Esophagus squamous epithelium (tissue), 5 donors: ENCODE measurements at regions not wholly inside any gene's neighbourhood (a gene's known extent, or its start where the extent isn't known, plus 50 kb on each side); places are given as distances from the start of the nearest gene placed in this dataset.

ENCODE experiments used
- DNase-seq: peaks from one replicate; lab custom pipeline; 2025; lab: John Stamatoyannopoulos, UW
- H3K27ac ChIP-seq, 4 donors: fragments of 200-600 bp; sonication (generic); one replicate each; pipeline ENCODE4 v1.5.1; 2016 to 2019; ENCODE audit warnings: mild to moderate bottlenecking in 1 of 4
- H3K27me3 ChIP-seq, 4 donors: fragments of 200-600 bp; sonication (generic); 1 replicate in 3 of 4; 2 replicates in 1 of 4; pipeline versions ENCODE4 v1.5.1 to v1.6.0; 2017 to 2021; ENCODE audit warnings: antibody characterized with exemption in 1 of 4
- H3K36me3 ChIP-seq, 3 donors: fragments of 200-600 bp; sonication (generic); one replicate each; pipeline ENCODE4 v1.5.1; 2016 to 2019
- H3K4me1 ChIP-seq, 3 donors: fragments of 200-600 bp; sonication (generic); one replicate each; pipeline ENCODE4 v1.5.1; 2017 to 2019
- H3K4me3 ChIP-seq, 4 donors: fragments of 200-600 bp; sonication (generic); 1 replicate in 3 of 4; 2 replicates in 1 of 4; pipeline ENCODE4 v1.5.1; 2016 to 2019; ENCODE audit warnings: mild to moderate bottlenecking in 2 of 4, moderate library complexity in 1 of 4
- H3K9me3 ChIP-seq, 3 donors: fragments of 200-600 bp; sonication (generic); one replicate each; pipeline ENCODE4 v1.5.1; 2016 to 2019
- CTCF ChIP-seq, 6 experiments: fragments of 450-650 bp in 4 of 6; fragments of 200-600 bp in 2 of 6; sonication (generic) in 2 of 6; IDR thresholded peaks; one replicate each; pipeline ENCODE4 v1.5.1; 2016 to 2019; ENCODE audit warnings: antibody characterized with exemption in 6 of 6, mild to moderate bottlenecking in 4 of 6, moderate library complexity in 4 of 6
- POLR2A ChIP-seq, 4 donors: fragments of 450-650 bp; IDR thresholded peaks; one replicate each; pipeline ENCODE4 v1.6.1; 2017; ENCODE audit warnings: antibody characterized with exemption in 4 of 4, mild to moderate bottlenecking in 4 of 4, moderate library complexity in 3 of 4
- WGBS, 2 donors: methylation state at CpG; one replicate each; pipeline ENCODE4 v1.1.5; 2018; 5-methylcytosine and 5-hydroxymethylcytosine counted together
- intact Hi-C: fragments of 100-400 bp; cut with DNase I; formaldehyde crosslinking; loops from one replicate; pipeline ENCODE4 v1.15.0; 2022
- donor health status: DM: yes; HTN: yes; CAD: no.

DNA sequence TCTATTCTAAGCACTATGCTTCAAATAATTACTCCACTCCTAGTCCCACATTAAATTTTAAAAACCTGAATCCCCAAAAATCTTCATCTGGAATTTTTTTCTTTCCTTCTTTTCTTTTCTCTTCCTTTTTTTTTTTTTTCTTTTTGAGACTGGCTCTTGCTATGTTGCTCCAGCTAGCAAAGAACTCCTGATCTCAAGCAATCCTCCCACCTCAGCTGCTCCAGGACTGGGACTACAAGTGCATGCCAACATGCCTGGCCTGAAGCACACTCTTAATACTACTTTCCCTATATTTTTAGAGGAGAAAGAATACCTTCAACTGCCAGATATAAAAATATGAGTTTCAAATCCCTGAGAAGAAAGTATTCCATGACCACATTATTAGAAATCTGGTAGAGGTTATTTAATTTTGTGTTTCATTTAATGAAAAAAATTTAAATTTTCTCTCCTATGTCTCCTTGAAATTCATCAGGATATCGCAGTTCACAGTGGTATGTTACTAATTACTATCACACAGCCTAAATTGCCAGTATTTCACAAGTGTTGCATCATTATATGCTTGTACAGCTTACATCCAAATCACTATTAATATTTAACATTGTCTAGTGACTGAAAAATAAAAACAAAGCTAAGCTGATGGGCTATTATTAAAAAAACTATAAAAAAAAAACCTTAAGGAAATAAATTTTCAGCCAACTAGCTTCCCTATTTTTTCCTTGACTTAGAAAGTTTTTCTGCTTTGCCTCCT lies 227.8 kb downstream of the NAF1 start:
- DNase-seq, result no peak
- Histone ChIP-seq H3K4me1 (no peaks in the 10 kb centered on the region), H3K27ac (no peak overlapping the region), H3K9me3 (no peaks in the 10 kb centered on the region), H3K27me3 (no peaks in the 10 kb centered on the region), H3K36me3 (no peaks in the 10 kb centered on the region), H3K4me3 (no peak overlapping the region)
- WGBS, 2 donors, result 76 to 80% methylated on average over 1 of the region's 1 CpG
- TF ChIP-seq POLR2A (IDR thresholded peaks at IDR 0.05) (no peak), CTCF (IDR thresholded peaks at IDR 0.05) (no peak)
- intact Hi-C loops, result no loop called here

- Histone ChIP-seq H3K27me3 (no peaks in the 10 kb centered on the region), H3K4me1 (no peaks in the 10 kb centered on the region), H3K9me3 (no peaks in the 10 kb centered on the region), H3K27ac (no peak overlapping the region), H3K36me3 (no peaks in the 10 kb centered on the region), H3K4me3 (no peak overlapping the region)
- intact Hi-C loops, result no loop called here
- WGBS, 2 donors, result 63 to 86% methylated on average over 5 to 6 of the region's 6 CpGs
- TF ChIP-seq POLR2A (IDR thresholded peaks at IDR 0.05), result no peak
- TF ChIP-seq CTCF (IDR thresholded peaks at IDR 0.05), result no peak
- no peak for DNase-seq
These were observed 231.5 kb downstream of the NAF1 start for GRCh38 chr4:162935214-162935613.

DNA sequence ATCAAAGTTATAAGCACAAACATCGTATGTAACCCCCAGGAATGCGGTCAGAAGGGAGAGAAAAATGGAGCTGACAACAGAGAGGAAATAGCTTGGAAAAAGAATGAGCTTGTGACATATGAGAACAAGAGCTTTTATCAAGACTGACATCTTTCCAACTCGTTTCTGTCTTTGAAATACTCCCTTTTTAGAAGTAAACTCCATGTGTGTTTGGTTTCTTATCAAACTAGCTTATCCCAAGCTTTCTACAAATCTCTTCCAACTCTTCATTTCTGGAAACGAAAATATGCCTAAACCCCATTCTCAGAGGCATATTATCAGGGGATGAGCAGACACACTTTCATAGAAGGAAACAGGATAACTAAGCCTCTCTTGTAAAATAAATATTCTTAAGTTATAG lies 235.4 kb downstream of the NAF1 start:
- no peak overlapping the region for H3K4me3 ChIP-seq
- no peaks in the 10 kb centered on the region for H3K4me1 ChIP-seq
- WGBS, 2 donors, result 51 to 54% methylated on average over 4 of the region's 4 CpGs
- no peak for DNase-seq
- TF ChIP-seq POLR2A (IDR thresholded peaks at IDR 0.05) (no peak), CTCF (IDR thresholded peaks at IDR 0.05) (no peak)
- H3K27ac ChIP-seq, result no peak overlapping the region
- no peaks in the 10 kb centered on the region for H3K27me3 ChIP-seq
- H3K9me3 ChIP-seq, result no peaks in the 10 kb centered on the region
- intact Hi-C loops, result no loop called here
- no peaks in the 10 kb centered on the region for H3K36me3 ChIP-seq

DNA sequence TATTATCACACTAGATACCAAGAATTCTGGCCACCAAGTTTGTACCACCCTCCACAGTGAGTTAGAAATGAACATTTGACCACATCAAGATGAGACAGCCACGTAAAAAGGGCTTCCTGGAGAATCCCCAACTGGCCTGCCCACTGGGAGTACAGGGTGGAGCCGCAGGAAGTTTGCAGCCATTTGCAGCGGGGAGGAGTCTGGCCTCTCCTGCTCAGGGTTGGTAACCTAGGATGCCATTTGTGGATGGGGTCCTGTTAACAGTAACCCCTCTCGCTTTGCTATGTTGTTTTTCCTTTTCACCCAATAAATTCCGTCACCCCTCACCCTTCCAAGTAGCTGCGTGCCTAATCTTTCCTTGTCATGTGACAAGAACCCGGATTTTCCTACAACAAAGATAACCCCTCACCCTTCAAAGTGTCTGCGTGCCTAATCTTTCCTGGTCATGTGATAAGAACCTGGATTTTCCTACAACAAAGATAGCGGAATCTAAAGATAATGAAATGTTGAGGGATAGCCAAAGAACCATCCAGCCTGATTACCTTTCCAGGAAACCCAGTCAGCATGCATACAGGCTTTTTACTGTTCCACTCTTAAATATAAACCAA lies 245.4 kb downstream of the NAF1 start:
- Histone ChIP-seq H3K36me3 (no peaks in the 10 kb centered on the region), H3K9me3 (no peaks in the 10 kb centered on the region), H3K27me3 (no peaks in the 10 kb centered on the region), H3K4me1 (no peaks in the 10 kb centered on the region), H3K27ac (no peak overlapping the region), H3K4me3 (no peak overlapping the region)
- intact Hi-C loops, result no loop called here
- 68 to 70% methylated on average over 9 of the region's 9 CpGs for WGBS, 2 donors
- TF ChIP-seq CTCF (IDR thresholded peaks at IDR 0.05) (no peak), POLR2A (IDR thresholded peaks at IDR 0.05) (no peak)
- DNase-seq, result no peak

- no peak for DNase-seq
- intact Hi-C loops, result no loop called here
- 39 to 48% methylated on average over 3 of the region's 3 CpGs for WGBS, 2 donors
- H3K4me1 ChIP-seq, result no peaks in the 10 kb centered on the region
- H3K4me3 ChIP-seq, result no peak overlapping the region
- TF ChIP-seq POLR2A (IDR thresholded peaks at IDR 0.05) (no peak), CTCF (IDR thresholded peaks at IDR 0.05) (no peak)
- H3K27me3 ChIP-seq, result no peaks in the 10 kb centered on the region
- H3K36me3 ChIP-seq, result no peaks in the 10 kb centered on the region
- no peak overlapping the region for H3K27ac ChIP-seq
- no peaks in the 10 kb centered on the region for H3K9me3 ChIP-seq
These were observed 246.0 kb downstream of the NAF1 start for GRCh38 chr4:162920649-162921048.
